GM18508 (cell line): ENCODE measurements at regions not wholly inside any gene's neighbourhood (a gene's known extent, or its start where the extent isn't known, plus 50 kb on each side); places are given as distances from the start of the nearest gene placed in this dataset.

Source experiments
- ATAC-seq: cut with Tn5 transposase; IDR thresholded peaks from one replicate; pipeline ENCODE4 v1.9.1; 2021; ENCODE audit warnings: moderate number of reproducible peaks; ENCODE audit not compliant: insufficient read depth, unreplicated experiment

- no peak for ATAC-seq
Measured at GRCh38 chr2:35081001-35081621, 1274.5 kb upstream of the CRIM1 start.

GRCh38 chr2:35080231-35080910, 1275.2 kb upstream of the CRIM1 start:
- no peak for ATAC-seq

DNA sequence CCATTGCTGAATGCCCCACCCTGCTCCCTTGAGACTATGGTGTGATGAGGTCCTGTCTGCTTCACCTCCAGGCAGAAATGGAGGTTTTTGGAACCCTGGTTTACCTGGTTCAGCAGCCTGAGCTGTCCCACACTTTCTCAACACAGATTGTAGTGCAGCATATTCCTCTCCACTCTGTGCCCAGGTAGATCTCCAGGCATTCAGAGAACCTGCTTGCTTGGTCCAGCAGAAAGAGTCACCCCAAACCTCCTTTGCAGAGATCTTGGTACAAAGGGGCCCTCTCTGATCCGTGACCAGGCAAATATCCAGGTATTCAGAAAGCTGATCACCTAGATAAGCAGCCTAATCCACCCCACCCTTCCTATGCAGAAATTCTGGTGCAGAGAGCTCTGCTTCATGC, 1288.2 kb upstream of the CRIM1 start:
- no peak for ATAC-seq

- no peak for ATAC-seq
Measured at GRCh38 chr2:35063836-35064235, 1291.7 kb upstream of the CRIM1 start.

DNA sequence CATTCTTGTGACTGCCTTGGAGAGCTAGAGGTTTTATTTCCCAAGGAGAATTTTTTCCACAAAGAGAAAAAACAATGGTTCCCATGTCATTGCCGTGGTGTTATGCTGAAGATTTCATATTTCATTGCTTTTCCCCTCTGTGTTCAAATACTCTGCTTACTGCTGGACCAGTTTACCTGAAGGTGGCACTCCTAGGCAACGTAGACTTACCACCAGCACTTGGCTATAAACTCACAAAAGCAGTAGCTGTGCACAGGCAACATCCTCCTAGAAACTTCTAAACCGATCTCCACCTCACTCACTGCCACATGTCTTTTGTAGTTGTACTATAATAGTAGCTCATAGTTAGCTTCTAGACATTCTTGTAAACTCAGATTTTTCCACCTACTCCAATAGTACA, 1319.7 kb upstream of the CRIM1 start:
- ATAC-seq = no peak

DNA sequence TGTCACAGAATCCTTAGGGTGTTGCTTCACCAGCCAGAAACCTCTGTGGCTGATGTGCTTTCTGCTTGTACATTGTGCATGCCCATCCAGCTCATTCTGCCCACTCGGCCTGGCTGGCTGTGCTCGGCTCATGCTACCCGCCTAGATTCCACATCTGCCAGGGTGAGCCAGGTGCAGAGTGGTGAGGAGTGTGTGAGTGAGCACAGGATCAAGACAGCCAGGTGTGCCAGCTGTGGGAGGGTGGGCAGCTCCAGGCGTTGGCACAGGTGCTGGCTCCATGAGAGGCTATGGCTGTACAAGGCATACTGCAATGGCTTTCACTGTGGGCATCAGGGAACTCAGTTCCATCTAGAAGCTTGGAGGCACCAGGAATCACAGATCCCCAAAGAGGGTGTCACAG, 1321.8 kb upstream of the CRIM1 start:
- no peak for ATAC-seq

DNA sequence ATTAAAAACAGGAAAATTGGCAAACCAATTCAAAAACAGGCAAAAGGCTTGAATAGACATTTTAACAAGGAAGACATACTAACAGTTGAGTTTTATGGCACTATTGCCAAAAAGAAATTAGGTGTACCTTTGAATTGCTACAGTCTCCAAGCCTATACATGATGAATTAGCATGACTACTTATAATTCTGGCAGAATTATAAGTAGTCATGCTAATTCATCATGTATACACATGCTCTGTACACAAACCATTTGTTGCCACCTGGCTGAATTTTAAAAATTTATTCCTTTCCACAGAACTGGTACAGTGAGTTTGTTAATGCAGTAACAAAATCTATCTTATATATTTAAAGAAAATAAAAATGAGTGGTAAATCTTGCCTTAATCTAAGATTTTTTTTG, 1332.0 kb upstream of the CRIM1 start:
- ATAC-seq = no peak

- ATAC-seq = no peak
Measured at GRCh38 chr2:35000453-35000852, 1355.1 kb upstream of the CRIM1 start.

GRCh38 chr2:34998741-34999140, 1356.8 kb upstream of the CRIM1 start:
- ATAC-seq = no peak

DNA sequence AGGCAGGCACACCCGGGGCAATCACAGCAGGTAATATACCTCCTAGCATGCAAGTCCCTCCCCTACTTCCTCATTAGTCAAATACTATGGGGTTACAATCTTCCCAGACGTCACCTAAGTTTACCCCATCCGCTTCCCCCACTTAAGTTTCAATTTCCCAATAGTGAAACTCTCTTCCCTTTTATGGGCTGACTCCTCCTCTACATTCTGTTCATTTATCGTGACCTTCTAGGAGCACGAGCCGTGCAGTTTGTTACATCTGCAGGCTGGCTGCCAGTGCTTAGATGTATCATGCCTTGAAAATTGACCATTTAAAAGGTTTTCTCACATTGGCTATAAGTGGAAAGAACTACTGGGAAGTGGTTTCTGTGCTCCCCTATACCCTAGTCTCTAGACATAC, 1357.8 kb upstream of the CRIM1 start:
- ATAC-seq = no peak

- ATAC-seq = no peak
Measured at GRCh38 chr2:34995196-34995595, 1360.4 kb upstream of the CRIM1 start.

DNA sequence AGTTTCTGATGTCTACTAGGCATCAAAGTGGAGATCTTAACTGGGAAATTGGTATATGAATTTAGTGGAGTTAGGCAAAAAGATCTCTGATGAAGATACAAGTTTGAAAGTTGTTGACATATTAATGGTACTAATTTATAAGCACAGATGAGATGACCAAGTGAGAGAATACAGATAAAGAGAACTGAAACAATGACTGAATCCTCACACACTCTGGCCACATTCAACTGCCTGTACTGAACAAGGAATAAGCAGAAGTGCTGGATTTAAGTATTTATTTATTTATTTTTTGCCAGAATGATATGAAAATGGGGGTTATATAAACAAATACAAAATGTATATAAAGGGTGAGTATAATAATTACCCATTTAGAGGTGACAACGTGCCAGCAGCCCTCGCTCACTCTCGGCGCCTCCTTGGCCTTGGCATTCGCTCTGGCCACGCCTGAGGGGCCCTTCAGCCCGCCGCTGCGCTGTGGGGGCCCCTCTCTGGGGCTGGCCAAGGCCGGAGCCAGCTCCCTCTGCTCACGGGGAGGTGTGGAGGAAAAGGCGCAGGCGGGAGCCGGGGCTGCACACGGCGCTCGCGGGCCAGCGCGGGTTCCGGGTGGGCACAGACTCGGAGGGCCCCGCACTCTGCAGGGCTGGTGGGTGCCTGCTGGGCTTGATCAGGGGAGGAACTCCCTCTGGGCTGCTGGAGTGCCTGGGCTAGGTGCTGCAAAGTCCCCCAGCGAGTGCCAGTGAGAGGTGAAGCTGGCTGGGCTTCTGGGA, 1363.9 kb upstream of the CRIM1 start:
- ATAC-seq = no peak

GRCh38 chr2:34985474-34985873, 1370.1 kb upstream of the CRIM1 start:
- no peak for ATAC-seq

DNA sequence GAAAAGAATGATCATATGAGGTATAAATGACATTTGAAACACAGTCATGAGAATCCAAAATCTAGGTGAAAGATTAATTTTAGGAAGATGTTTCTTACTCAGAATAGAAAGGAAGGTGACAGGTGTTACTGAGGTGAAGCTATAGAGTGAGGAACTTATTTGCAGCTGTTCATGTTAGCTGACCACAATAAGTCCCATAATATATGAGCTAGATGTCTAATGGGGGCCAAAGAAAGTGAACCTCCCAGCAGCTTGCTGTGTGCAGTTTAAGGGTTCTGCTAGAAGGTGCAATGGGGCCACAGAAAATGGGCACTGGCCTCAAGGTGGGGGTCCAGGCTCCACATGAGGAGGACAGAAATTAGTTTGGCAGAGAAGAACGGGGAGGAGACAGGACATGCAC, 1374.9 kb upstream of the CRIM1 start:
- ATAC-seq = no peak

- ATAC-seq = no peak
Measured at GRCh38 chr2:34979148-34979547, 1376.4 kb upstream of the CRIM1 start.

GRCh38 chr2:34961822-34962221, 1362.7 kb upstream of the FAM98A start:
- ATAC-seq = no peak

DNA sequence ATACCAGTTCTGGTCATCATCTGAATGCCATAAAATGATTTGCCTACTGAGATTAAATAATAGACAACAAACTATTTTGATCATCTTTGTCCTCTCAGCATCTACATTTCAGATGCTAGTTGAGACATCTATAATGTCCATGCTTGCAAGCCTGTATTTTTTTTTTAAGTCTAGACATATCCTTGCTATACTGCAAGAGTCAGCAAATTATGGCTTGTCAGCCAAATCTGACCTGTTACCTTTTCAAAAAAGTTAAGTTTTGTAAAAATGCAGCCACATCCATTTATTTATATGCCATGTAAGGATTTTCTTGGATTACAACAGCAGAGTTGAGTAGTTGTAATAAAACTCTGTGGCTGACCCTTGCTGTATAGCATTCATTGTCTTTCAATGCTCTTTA, 1355.7 kb upstream of the FAM98A start:
- no peak for ATAC-seq

DNA sequence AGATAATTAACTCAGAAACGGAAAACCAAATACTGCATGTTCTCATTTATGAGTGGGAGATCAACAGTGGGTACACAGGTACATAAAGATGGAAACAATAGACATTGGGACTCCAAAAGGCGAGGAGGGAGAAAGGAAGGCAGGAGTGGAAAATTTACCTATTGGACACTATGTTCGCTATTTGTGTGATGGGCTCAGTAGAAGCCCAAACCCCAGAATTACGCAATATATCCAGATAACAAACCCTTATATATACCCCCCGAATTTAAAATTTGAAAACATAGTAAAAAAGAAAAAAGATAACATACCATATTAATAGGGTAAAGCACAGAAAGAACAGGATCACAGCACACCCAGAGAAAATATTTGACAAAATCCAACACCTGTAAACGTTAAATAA, 1351.7 kb upstream of the FAM98A start:
- no peak for ATAC-seq

- ATAC-seq = no peak
Measured at GRCh38 chr2:34949316-34949715, 1350.2 kb upstream of the FAM98A start.

- ATAC-seq = no peak
Measured at GRCh38 chr2:34936089-34936488, 1337.0 kb upstream of the FAM98A start.

GRCh38 chr2:34912084-34912483, 1313.0 kb upstream of the FAM98A start:
- ATAC-seq = peak; percentile 99
